IgD-negative memory B cell (primary cell): ENCODE measurements at regions not wholly inside any gene's neighbourhood (a gene's known extent, or its start where the extent isn't known, plus 50 kb on each side); places are given as distances from the start of the nearest gene placed in this dataset.
A peak's percentile ranks its signal among the peaks of the same experiment; 100 is the strongest.
"Not testable (repeated sequence)": the region's sequence is repeated elsewhere in the genome, so short reads cannot be mapped to it uniquely, and the experiment has no call there.

Experiments
- H3K27ac Mint-ChIP-seq, 3 donors: one replicate each; pipeline ENCODE4 v1.8.0; 2020 to 2022; ENCODE audit warnings: mild to moderate bottlenecking in 3 of 3, mixed read lengths in 3 of 3, moderate library complexity in 1 of 3
- H3K27me3 Mint-ChIP-seq: one replicate; pipeline ENCODE4 v1.8.0; 2021; ENCODE audit warnings: mixed read lengths
- H3K36me3 Mint-ChIP-seq: one replicate; pipeline ENCODE4 v1.8.0; 2020; ENCODE audit warnings: mild to moderate bottlenecking, mixed read lengths
- H3K4me1 Mint-ChIP-seq, 3 donors: one replicate each; pipeline ENCODE4 v1.8.0; 2020 to 2022; ENCODE audit warnings: mixed read lengths in 3 of 3, mild to moderate bottlenecking in 1 of 3
- H3K4me3 Mint-ChIP-seq, 4 donors: one replicate each; pipeline ENCODE4 v1.8.0; 2020 to 2022; ENCODE audit warnings: mild to moderate bottlenecking in 4 of 4, mixed read lengths in 4 of 4, moderate library complexity in 3 of 4
- H3K9me3 Mint-ChIP-seq, 3 donors: one replicate each; pipeline ENCODE4 v1.8.0; 2020 to 2021; ENCODE audit warnings: mixed read lengths in 3 of 3, mild to moderate bottlenecking in 1 of 3

DNA sequence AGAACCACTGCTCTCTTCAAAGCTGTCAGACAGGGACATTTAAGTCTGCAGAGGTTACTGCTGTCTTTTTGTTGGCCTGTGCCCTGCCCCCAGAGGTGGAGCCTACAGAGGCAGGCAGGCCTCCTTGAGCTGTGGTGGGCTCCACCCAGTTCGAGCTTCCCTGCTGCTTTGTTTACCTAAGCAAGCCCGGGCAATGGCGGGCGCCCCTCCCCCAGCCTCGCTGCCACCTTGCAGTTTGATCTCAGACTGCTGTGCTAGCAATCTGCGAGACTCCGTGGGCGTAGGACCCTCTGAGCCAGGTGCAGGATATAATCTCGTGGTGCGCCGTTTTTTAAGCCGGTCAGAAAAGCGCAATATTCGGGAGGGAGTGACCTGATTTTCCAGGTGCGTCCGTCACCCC is 138.9 kb downstream of the KCNS3 start:
- peaks cover 10 to 19% (median 13%) of the 10 kb centered on the region in 3 donors for H3K9me3 Mint-ChIP-seq
- H3K36me3 Mint-ChIP-seq, H3K27ac Mint-ChIP-seq, H3K4me1 Mint-ChIP-seq, H3K27me3 Mint-ChIP-seq, H3K4me3 Mint-ChIP-seq: not testable (repeated sequence)

DNA sequence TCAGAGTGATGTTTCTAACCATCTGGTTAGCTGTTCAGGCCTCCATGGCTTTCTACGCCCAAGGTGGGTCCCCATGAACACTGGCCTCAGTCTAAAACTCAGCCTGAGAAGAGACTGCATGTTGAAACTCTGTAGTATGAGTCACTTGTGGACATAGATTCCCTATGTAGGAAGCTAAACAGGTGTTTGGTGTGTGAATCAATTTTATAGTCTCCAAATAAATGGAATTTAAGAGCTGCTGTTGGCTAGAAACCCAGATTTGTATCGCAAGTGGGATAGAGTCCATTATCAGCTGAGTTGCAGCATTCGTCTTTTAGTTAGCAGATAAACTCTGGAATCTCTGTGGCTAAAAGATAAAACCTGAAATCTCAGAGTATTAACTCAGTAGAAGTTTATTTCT is 131.4 kb downstream of the KCNS3 start:
- peaks cover 0 to 2% (median 0%) of the 10 kb centered on the region in 3 donors for H3K4me1 Mint-ChIP-seq
- H3K9me3 Mint-ChIP-seq = peaks cover 0 to 18% (median 5%) of the 10 kb centered on the region in 3 donors
- H3K4me3 Mint-ChIP-seq = no peak overlapping the region
- no peak overlapping the region for H3K27ac Mint-ChIP-seq
- H3K36me3 Mint-ChIP-seq = no peaks in the 10 kb centered on the region
- no peaks in the 10 kb centered on the region for H3K27me3 Mint-ChIP-seq

DNA sequence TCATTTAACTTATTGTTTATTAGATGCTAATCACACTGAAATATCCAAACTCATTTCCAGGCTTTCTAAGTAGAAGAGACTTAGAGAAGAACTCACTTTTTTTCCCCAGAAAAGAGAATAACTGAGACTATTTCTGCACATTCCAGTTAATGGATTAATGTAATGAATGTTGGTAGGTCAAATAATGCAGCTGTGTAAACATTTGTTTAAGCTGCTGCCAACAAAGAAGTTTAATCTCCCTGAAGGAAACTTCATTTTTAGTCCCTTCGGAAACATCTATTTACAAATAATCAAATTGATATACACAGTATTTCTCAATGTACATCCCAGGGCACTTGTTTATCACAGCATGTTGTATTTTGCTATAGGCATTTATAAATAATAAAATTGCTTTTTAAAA is 126.9 kb downstream of the KCNS3 start:
- no peaks in the 10 kb centered on the region for H3K4me1 Mint-ChIP-seq
- no peaks in the 10 kb centered on the region for H3K36me3 Mint-ChIP-seq
- no peak overlapping the region for H3K4me3 Mint-ChIP-seq
- peaks cover 3% of the 10 kb centered on the region for H3K27me3 Mint-ChIP-seq
- peaks cover 0 to 12% (median 7%) of the 10 kb centered on the region in 3 donors for H3K9me3 Mint-ChIP-seq
- no peak overlapping the region for H3K27ac Mint-ChIP-seq

DNA sequence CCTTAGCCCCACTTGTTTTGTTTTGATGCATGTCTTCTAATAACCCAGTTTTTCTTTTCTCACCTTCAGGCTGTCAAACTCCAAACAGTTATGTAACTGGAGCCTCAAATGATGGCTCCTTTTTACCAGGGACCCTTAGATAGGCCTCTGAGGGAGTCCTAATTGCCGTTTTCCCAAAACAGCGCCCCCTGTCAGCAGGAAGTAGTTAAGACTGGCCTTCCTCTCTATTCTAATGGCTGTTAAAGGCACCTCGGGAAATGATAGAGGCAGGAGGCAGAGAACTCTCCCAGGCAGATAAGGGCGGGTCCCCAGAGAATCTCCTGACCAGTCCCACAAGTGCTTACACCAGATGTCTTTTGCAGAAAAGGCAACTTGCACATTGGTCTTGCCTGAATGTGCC is 123.2 kb downstream of the KCNS3 start:
- Mint-ChIP-seq H3K4me3 (peak overlapping the region in 1 of 4 donors; percentile 28), H3K27ac (no peak overlapping the region), H3K9me3 (peaks cover 2 to 12% (median 7%) of the 10 kb centered on the region in 3 donors), H3K4me1 (no peaks in the 10 kb centered on the region), H3K27me3 (peaks cover 6% of the 10 kb centered on the region), H3K36me3 (no peaks in the 10 kb centered on the region)

DNA sequence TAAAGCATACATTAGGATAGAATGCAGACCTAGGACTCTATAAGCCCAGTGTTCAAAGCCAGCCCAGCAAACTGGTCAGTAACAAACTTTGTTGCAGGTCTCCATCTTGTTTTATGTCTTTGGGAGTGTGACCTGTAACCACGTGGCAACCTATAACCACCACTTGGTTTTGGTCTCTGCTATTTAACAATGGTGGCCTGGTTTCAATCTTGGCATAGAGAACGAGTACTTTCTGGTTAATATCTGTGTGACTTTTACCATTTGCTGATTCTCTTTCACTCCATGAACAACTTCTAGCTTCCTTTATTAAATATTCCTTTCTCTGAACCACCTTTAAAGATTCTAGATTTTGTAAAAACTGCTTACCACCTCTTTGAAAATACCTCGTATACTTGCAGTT is 118.5 kb downstream of the KCNS3 start:
- H3K27me3 Mint-ChIP-seq = peaks cover 6% of the 10 kb centered on the region
- H3K36me3 Mint-ChIP-seq = no peaks in the 10 kb centered on the region
- no peak overlapping the region for H3K4me3 Mint-ChIP-seq
- H3K9me3 Mint-ChIP-seq = peaks cover 6 to 7% (median 6%) of the 10 kb centered on the region in 3 donors
- H3K4me1 Mint-ChIP-seq = no peaks in the 10 kb centered on the region
- no peak overlapping the region for H3K27ac Mint-ChIP-seq

DNA sequence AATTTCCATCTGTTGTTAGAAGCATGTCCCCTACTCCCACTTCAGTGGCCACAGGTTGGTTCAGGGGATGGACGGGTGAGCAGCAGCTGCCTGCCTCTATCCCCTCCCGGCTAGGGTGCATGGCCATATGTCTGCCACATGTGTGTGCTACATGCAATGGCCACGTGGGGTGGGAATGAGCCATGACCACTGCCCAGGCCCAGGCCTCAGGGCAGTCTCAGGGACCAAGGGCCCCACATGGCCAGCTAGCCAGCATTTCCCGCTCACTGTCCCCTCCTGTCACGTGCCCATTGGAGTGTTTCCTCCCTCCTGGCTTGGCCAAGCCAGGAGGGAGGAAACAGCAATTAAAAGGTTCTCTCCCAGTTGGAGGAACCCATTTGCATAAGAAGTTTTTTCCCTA is 117.1 kb downstream of the KCNS3 start:
- Mint-ChIP-seq H3K36me3 (no peaks in the 10 kb centered on the region), H3K27ac (no peak overlapping the region), H3K4me3 (no peak overlapping the region), H3K4me1 (no peaks in the 10 kb centered on the region), H3K9me3 (peaks cover 6 to 7% (median 6%) of the 10 kb centered on the region in 3 donors), H3K27me3 (peaks cover 6% of the 10 kb centered on the region)
